Fibroblast of the aortic adventitia (primary cell): ENCODE measurements at regions not wholly inside any gene's neighbourhood (a gene's known extent, or its start where the extent isn't known, plus 50 kb on each side); places are given as distances from the start of the nearest gene placed in this dataset.

Experiments used
- DNase-seq: peaks from one replicate; pipeline ENCODE4 v3.0.0-alpha.2; 2010; ENCODE audit warnings: low read depth
- H3K4me3 ChIP-seq: 2 replicates; pipeline ENCODE4 v1.5.1; 2011; ENCODE audit warnings: low read depth, mild to moderate bottlenecking, control low read depth, low read length, moderate library complexity
- CTCF ChIP-seq: IDR thresholded peaks from 2 replicates; pipeline ENCODE4 v1.5.1; 2011; ENCODE audit warnings: mild to moderate bottlenecking, low read length, control low read depth, inconsistent platforms; ENCODE audit not compliant: insufficient read depth

DNA sequence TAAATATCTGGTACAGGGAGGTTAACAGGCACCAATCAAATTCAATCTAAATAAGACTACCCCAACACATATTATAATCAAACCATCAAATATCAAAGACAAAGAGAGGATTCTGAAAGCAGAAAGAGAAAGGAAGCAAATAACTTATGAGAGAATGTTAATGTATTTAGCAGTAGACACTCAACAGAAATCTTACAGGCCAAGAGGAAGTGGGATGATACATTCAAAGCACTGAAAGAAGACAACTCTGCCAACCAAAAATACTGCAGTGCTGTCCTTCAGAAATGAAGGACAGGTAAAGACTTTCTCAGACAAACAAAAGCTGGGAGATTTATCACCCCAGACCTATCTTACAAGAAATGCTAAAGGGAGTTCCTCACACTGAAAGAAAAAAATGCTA is 95.9 kb upstream of the PTHLH start:
- no peak for DNase-seq
- no peak overlapping the region for H3K4me3 ChIP-seq
- no peak for TF ChIP-seq CTCF

DNA sequence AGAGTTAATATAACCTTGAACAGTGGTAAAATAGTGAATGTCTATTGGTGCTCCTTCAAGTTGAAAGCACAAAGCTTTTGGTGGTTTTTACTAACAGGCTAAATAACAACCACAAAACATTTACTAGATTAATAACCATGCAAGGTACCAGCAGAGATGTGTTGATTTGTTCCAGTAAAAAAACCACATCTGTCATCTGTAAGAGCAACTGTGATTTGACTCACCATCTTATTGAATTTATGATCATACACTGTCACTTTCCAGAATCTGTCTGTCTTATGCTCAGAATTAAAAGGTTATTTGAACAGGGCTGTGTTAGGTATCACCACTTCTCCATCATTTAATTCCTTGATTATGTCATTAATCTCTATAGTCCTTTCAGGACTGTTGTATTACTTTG is 107.0 kb upstream of the PTHLH start:
- H3K4me3 ChIP-seq, result no peak overlapping the region
- TF ChIP-seq CTCF, result no peak
- DNase-seq, result no peak

GRCh38 chr12:28082096-28082495 is 108.2 kb upstream of the CCDC91 start:
- no peak for TF ChIP-seq CTCF
- H3K4me3 ChIP-seq, result no peak overlapping the region
- no peak for DNase-seq

DNA sequence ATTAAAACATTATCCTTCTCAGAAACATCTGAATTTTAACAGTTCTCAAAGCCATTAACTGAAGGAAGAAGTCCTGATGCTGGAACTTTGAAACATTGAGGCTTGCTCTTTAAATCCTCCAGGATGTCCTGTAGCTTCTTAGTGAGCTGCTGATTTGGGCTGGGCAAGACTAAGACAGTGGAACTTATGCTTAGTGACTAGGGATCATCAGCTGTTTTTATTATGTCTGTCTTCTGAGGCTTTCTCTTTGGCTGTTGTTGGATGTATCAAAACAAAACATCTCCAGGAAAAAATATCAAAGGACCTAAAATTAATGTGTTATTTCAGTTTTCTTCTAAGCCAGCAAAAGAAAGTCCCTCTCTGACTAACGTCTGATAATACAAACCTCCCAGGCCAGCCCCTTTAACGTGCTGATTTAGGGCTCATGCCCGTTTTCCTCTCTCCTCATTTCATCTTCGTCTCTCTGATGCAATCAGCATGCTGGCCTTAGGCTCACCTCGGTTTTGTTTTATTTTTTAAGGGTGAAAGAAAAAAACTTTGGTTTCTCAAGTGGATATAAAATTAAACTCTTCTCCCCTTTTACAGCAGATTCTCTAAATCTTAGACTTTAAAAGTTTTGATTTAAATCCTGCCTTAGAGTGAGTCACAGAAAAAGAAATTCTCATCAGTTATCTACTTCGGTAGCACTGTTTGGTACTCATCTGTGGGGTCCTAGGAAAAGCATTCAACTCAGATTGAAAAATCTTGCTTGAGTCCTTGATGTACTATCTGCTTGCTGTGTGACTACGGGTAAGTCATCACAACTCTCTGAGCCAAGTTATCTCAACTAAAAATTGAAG is 106.2 kb upstream of the CCDC91 start:
- no peak for TF ChIP-seq CTCF
- H3K4me3 ChIP-seq, result no peak overlapping the region
- peak; percentile 76 for DNase-seq

- peak; percentile 16 for DNase-seq
- TF ChIP-seq CTCF, result no peak
- H3K4me3 ChIP-seq, result no peak overlapping the region
These were observed 103.6 kb upstream of the CCDC91 start for GRCh38 chr12:28086521-28087155.

DNA sequence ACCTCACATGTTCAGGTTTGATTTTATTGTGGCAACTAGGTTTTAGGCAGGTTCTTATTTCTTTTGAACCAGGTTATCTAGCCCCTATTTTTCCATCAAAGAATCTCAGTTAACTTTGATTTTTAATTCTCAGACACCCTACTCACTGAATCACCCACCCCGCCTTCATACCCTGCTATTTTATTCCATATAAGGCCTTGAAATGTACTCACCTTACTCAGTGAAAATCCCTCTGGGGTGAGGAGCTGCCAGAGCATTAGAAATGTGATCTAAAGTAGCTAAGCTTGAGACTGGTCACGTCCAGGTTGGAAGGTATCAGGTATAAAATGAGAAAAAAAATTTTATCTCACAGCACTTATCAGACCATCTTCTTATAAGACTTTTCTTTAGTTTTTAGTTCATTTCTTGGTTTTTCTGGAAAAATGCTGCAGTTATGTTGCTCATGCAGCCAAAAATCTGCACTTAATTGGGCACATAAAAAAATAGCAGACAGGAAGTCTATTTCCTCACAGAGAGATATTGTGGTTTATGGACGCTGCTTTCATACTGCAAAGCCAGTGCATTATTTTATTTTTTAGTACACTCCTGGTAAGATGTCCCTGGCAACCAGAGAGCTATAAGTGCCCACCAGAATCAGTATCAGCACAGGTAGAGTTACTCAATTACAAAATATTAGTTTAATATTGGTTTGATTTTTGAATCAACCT is 101.5 kb upstream of the CCDC91 start:
- H3K4me3 ChIP-seq, result no peak overlapping the region
- peak; percentile 27 for DNase-seq
- TF ChIP-seq CTCF, result no peak
